GM10266 (cell line): ENCODE measurements at regions not wholly inside any gene's neighbourhood (a gene's known extent, or its start where the extent isn't known, plus 50 kb on each side); places are given as distances from the start of the nearest gene placed in this dataset.

Experiments used
- DNase-seq: peaks from one replicate; pipeline ENCODE4 v3.0.0; 2012; ENCODE audit errors: extremely low spot score
- CTCF ChIP-seq: IDR thresholded peaks from 2 replicates; pipeline ENCODE4 v1.5.1; 2012; ENCODE audit warnings: mild to moderate bottlenecking, low read depth; ENCODE audit not compliant: control insufficient read depth, insufficient read depth; ENCODE audit errors: missing control alignments

DNA sequence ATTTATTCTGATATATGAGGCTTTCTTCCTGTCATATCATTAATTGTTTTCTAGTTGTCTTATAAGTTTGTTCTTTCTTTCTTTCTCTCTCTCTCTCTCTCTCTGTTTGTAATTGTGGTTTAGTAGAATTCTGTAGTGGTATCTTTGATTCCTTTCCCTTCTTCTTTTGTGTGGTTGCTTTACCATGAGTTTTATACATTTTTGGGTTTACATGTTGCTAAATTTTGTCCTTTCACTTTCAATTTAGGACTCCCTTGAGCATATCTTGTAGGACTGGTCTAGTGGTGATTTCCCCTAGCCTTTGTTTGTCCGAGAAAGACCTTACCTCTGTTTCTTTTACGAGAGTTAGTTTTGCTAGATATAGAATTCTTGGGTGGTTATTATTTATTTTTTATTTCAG lies 162.3 kb upstream of the CHRM3 start:
- TF ChIP-seq CTCF, result no peak
- DNase-seq, result no peak

- TF ChIP-seq CTCF, result no peak
- no peak for DNase-seq
Observed at GRCh38 chr1:239222999-239223398, 163.4 kb upstream of the CHRM3 start.

GRCh38 chr1:239221656-239222055 lies 164.7 kb upstream of the CHRM3 start:
- TF ChIP-seq CTCF, result no peak
- DNase-seq, result no peak

- TF ChIP-seq CTCF, result no peak
- DNase-seq, result no peak
Observed at GRCh38 chr1:239219679-239220078, 166.7 kb upstream of the CHRM3 start.

DNA sequence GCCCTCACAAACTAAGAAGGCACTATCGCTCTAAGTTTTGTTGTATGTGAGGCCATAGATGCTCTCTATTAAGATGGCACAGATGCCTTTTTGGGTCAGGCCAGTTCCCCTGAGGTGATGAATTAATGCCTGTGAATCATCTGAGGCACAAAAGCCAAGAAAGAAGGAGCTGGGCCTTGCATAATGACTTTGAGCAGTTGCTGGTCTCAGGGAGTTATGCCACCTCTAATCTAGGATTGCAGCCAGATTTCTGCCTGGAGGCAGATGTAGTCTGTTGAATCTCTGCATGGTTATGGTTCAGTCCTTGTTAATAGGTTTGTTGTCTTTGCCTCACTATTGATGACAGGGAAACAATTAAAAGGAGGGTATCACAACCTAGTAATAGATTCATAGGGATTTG lies 168.1 kb upstream of the CHRM3 start:
- no peak for TF ChIP-seq CTCF
- DNase-seq, result no peak

DNA sequence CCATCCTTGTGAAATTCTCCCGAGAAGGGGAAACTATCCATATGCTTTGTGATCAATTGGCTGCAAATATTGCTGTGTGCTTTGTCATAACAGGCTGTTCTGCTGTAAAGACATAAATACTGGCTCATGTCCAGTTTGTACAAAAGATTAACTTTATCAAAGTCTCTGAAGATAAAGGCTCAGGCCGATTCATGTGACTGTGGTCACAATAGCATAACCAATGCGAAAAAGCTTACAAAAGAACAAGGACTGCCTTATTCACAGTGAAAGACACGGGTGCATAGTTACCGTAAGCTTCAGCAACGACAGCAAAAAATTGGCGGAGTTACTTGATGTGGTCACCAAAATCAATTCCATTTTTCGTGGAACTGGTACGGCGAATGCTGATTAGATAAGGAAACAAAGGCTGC lies 173.6 kb upstream of the CHRM3 start:
- no peak for DNase-seq
- no peak for TF ChIP-seq CTCF

DNA sequence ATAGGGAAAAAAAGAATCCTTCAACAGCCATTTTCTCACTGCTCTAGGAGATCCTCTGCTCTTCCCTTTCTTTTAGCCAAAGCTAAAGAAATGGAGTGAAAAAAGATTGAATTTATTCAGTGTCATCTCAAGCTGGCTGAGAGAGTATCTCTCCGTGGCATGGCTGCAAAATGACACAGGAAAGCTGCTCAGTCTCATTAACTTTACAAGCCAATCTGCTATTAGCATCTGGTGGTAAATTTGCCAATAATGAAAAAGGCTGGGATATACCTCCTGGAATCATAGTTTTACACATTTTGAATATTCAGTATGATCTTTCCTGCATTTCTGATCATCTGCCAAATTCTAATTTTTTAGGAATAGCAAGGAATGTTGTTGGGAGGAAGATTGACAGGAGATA lies 176.8 kb upstream of the CHRM3 start:
- no peak for TF ChIP-seq CTCF
- no peak for DNase-seq

GRCh38 chr1:239204401-239204800 lies 182.0 kb upstream of the CHRM3 start:
- TF ChIP-seq CTCF, result no peak
- no peak for DNase-seq
